GM19467 (cell line): ENCODE measurements at regions not wholly inside any gene's neighbourhood (a gene's known extent, or its start where the extent isn't known, plus 50 kb on each side); places are given as distances from the start of the nearest gene placed in this dataset.

Experiments
- ATAC-seq: cut with Tn5 transposase; IDR thresholded peaks from one replicate; pipeline ENCODE4 v1.9.1; 2021; ENCODE audit warnings: mild to moderate bottlenecking, moderate library complexity; ENCODE audit not compliant: unreplicated experiment

GRCh38 chr22:48104766-48105165 lies 1342.3 kb downstream of the TBC1D22A start:
- no peak for ATAC-seq

GRCh38 chr22:48104102-48104738 lies 1341.8 kb downstream of the TBC1D22A start:
- ATAC-seq = no peak

GRCh38 chr22:48103126-48103875 lies 1340.9 kb downstream of the TBC1D22A start:
- ATAC-seq = no peak

DNA sequence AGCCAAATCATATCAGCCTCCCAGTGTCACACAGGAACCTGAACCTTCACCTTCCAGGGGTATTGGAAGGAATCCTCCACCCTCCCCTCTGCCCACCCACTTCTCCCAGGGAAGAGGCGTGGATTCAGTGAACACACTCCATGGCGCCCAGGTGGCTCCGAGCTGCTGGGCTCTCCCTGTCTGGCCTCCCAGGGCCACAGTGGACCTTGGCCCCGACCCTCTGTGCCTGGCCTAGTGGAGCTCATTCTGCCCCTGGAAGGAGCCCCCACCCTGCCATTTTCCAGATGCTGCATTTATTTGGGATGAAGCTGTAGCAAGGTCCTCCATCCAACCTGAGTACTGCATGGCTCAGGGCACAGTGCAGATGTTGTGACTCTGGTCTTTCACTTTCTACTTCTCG lies 1340.1 kb downstream of the TBC1D22A start:
- ATAC-seq = no peak

DNA sequence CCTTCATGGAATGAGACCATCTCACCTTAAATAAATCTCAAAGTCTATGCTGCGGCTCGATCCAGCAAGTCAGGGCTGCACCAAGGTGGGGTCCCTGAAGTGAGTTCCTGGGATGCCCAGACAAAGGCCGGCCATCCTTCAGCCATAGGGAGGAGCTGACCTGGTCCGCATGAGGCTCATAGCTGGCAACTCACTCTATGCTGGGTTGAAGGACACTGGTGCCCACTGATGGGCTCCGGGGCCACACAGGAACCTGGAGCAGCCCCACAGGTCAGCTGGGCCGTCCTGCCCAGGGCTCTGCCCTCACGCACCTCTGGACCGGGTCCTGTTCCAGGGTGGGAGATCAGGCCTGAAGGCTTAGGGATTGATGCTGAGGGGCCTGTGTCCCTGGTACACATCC lies 1339.3 kb downstream of the TBC1D22A start:
- ATAC-seq = no peak

GRCh38 chr22:48100685-48101417 lies 1338.4 kb downstream of the TBC1D22A start:
- ATAC-seq = no peak

DNA sequence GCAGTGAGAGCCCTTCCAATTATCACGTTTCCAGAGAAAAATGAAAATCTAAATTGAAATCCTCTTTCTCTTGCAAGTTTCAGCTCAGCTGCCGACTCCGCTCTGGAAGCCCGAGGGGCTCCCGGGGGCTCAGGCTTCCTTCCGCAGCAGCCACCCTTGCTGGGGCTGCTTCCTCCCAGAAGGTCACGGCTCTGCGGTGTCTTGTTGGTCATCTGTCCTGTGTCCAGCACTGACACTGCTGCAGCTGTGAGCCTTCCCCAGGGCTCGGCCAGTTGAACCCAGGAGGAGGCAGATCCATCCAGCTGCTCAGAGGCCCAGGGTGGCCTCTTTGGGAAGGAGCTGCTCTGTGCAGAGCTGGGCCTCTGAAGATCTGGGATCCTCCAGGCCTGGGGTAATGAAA lies 1337.2 kb downstream of the TBC1D22A start:
- no peak for ATAC-seq

DNA sequence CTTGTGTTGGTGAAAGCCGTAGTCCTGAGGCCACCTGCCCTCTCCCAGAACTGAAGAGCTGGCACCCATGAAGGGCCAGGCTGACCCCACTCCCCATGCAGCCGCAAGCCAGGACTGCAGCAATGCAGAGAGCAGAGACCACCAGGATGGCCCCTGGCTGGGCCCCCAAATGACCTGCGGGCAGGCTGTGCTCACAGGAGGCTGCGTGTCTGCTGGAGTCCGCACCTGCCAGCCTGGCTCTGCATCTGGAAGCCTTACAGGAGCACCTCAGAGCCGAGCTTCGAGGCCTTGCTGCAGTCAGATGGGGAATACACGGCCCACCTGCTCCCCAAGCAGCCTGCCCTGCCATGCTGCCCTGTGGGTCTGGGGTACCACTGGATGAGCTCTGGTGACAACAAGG lies 1336.8 kb downstream of the TBC1D22A start:
- ATAC-seq = no peak

GRCh38 chr22:48098921-48099245 lies 1336.4 kb downstream of the TBC1D22A start:
- peak; percentile 19 for ATAC-seq

- peak; percentile 70 for ATAC-seq
Observed at GRCh38 chr22:48098243-48098920, 1335.9 kb downstream of the TBC1D22A start.

DNA sequence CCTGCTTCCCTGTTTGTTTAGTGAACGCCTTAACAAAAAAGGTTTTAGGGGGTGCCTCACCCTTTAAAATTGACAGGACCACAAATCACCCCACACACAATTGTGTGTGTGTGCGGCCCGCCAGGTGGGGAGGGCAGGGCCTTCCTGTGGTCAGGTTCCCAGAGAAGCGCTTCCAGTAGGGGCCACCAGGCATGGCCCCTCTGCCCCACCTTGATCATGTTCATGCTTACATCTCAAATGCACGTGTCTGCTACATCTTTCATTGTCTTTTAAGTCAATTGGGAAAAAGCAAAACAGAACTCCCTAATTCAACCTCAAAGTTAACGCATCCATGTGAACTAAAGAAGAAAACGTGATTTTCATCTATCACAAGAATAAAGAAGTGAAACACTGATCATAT lies 1335.3 kb downstream of the TBC1D22A start:
- peak; percentile 5 for ATAC-seq

- ATAC-seq = no peak
Observed at GRCh38 chr22:48096851-48097665, 1334.6 kb downstream of the TBC1D22A start.

DNA sequence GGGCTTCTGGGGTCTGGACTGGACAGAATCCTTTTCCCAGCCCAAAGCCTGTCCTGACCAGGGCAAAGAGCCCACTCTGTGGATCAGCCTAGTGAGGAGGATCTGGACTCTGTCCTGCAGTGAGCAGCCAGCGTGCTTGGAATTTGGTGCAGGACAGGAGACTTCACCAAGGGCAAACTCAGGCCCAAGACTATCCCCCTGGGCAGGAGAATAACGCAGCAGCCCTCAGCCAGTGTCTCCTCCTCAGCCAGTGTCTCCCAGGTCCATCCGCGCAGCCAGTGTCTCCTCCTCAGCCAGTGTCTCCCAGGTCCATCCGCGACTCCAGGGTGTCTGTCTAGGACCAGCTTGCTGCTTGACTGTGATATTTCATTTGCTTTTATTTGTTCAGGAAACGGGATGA lies 1334.0 kb downstream of the TBC1D22A start:
- ATAC-seq = no peak

DNA sequence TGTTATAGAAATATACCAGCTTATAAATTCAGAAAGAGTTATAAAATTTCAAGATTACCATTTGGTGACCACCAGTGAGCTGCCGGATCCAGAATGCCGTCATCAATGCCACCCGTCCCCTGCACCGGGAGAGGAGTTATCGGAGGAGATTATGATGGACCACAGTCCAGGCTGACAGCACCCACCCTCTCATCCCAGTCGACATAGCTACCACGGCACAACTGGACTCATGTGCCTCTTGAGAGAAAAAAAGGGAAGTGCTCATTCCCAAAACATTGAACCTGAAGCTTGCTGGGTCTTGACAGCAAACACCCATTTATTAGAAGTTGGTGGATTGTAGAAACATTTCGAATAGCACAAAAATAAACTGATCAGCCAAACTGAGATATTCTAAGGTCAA lies 1331.5 kb downstream of the TBC1D22A start:
- ATAC-seq = no peak

GRCh38 chr22:48092866-48093265 lies 1330.4 kb downstream of the TBC1D22A start:
- ATAC-seq = no peak

DNA sequence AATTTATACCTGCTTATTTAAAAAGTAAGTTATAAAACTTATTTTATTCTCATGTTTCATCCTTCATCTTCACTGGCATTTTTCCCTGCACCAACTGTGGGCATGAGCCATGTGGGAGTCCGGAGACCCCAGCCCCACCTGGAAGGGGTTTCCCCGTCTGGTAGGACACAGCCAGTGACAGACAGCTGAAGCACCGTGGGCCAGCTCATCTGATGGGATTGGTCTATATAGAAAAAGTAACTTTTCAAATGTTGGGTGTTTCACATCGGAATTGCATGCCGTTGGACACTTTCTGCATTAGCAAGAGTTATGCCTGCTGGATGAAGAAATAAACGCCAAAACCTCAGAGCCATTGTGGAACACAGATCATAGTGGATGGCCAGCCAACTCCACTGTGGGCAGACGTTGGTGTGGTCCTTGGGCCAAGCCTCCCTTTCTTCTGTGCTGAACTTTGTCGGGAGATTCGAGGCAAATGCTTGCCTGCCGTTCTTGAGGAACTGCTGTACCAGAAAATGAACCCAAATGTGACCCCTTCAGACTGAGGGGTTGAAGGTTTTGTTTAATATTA lies 1329.3 kb downstream of the TBC1D22A start:
- ATAC-seq = no peak

- ATAC-seq = no peak
Observed at GRCh38 chr22:48091060-48091650, 1328.7 kb downstream of the TBC1D22A start.

DNA sequence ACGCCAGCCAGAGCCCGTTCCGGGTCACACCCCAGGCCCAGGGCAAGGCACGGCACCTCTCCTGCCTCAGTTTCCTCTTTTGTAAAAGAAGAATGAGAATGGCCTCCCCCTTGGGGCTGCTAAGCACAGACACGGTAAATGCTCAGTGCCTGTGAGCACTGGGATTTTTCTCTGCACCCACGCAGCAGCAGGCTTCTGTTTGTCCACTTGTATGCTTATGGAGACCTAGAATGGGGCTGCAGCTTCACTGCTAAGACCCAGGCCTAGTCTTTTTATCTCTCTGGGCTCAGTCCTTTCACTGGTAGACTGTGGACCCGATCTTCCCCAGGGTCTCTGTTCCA lies 1327.9 kb downstream of the TBC1D22A start:
- ATAC-seq = no peak

DNA sequence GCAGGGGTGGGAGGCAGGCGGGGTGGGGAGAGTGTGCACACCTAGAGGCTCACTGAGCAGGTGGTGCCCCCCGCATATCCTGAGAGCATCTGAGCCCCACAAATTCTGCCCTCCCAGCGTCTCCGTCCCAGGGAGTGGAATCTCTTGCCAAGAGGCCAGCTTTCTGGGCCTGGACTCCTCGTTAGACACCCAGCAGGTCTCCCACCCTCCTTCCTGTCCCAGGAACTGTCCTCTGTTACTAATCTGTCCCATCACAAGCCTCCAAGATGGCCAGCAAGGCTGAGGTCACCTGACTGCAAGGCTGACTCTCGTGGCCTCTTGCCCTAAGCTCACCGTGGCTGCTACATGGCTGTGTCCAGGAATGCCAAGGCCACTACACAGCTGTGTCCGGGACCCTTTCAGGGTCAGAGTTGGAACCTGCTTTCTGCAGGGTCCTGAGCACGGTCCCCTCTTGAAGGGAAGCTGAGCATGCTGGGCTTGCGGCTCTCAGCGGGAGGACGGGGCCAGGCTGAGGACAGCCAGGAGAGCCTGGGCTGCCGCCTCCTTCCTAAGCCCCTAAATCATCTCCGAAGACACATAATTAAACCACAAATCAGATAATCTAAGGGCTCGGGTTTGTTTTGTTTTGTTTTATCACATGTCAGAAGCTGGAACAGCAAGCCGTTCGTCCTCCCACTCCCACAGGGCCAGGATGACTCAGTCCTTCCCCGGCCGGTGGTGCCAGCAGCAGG lies 1327.3 kb downstream of the TBC1D22A start:
- ATAC-seq = no peak
